HFFc6 (cell line): ENCODE measurements at regions not wholly inside any gene's neighbourhood (a gene's known extent, or its start where the extent isn't known, plus 50 kb on each side); places are given as distances from the start of the nearest gene placed in this dataset.

ENCODE experiments used
- DNase-seq: peaks from one replicate; pipeline ENCODE4 v3.0.0-alpha.2; 2018
- H3K27ac Mint-ChIP-seq: 2 replicates; pipeline ENCODE4 v1.8.0; 2020; ENCODE audit warnings: mild to moderate bottlenecking, mixed read lengths
- H3K27me3 Mint-ChIP-seq: 2 replicates; pipeline ENCODE4 v1.8.0; 2021; ENCODE audit warnings: mild to moderate bottlenecking, moderate library complexity, mixed read lengths; ENCODE audit not compliant: insufficient read depth
- H3K36me3 Mint-ChIP-seq: 2 replicates; pipeline ENCODE4 v1.8.0; 2021; ENCODE audit warnings: low read depth, mixed read lengths
- H3K4me1 Mint-ChIP-seq: 2 replicates; pipeline ENCODE4 v1.8.0; 2020; ENCODE audit warnings: low read depth, mixed read lengths
- H3K4me3 Mint-ChIP-seq: 2 replicates; pipeline ENCODE4 v1.8.0; 2020; ENCODE audit warnings: mild to moderate bottlenecking, moderate library complexity, mixed read lengths
- H3K9me3 Mint-ChIP-seq: 2 replicates; pipeline ENCODE4 v1.8.0; 2020; ENCODE audit warnings: mild to moderate bottlenecking, mixed read lengths
- CTCF ChIP-seq: fragments of 200-600 bp; sonication (generic); IDR thresholded peaks from 2 replicates; pipeline ENCODE4 v1.5.0; 2021; ENCODE audit warnings: antibody characterized with exemption, mild to moderate bottlenecking

GRCh38 chr4:165667969-165668368, 205.1 kb upstream of the TLL1 start:
- no peaks in the 10 kb centered on the region; the same call in 1 of the 2 replicates for H3K27me3 Mint-ChIP-seq
- no peak overlapping the region for H3K4me3 Mint-ChIP-seq
- no peak for DNase-seq
- H3K36me3 Mint-ChIP-seq: no peaks in the 10 kb centered on the region
- no peak for TF ChIP-seq CTCF
- 0 out of 2 replicates have a peak, but pooled peaks cover 6% of the 10 kb centered on the region for H3K9me3 Mint-ChIP-seq
- H3K4me1 Mint-ChIP-seq: no peaks in the 10 kb centered on the region
- no peak overlapping the region for H3K27ac Mint-ChIP-seq

GRCh38 chr4:165668694-165669093, 204.3 kb upstream of the TLL1 start:
- Mint-ChIP-seq H3K4me1 (no peaks in the 10 kb centered on the region), H3K27ac (no peak overlapping the region), H3K27me3 (no peaks in the 10 kb centered on the region), H3K9me3 (peaks cover 6% of the 10 kb centered on the region; the same call in 1 of the 2 replicates), H3K4me3 (no peak overlapping the region), H3K36me3 (no peaks in the 10 kb centered on the region)
- DNase-seq: no peak
- TF ChIP-seq CTCF: no peak

GRCh38 chr4:165677081-165677480, 196.0 kb upstream of the TLL1 start:
- peaks cover 7% of the 10 kb centered on the region; the same call in 1 of the 2 replicates for H3K9me3 Mint-ChIP-seq

GRCh38 chr4:165678236-165678935, 194.7 kb upstream of the TLL1 start:
- no peaks in the 10 kb centered on the region for H3K27me3 Mint-ChIP-seq
- no peak overlapping the region for H3K4me3 Mint-ChIP-seq
- H3K27ac Mint-ChIP-seq: no peak overlapping the region
- H3K36me3 Mint-ChIP-seq: no peaks in the 10 kb centered on the region
- H3K4me1 Mint-ChIP-seq: peaks cover 13% of the 10 kb centered on the region
- no peak for DNase-seq
- no peak for TF ChIP-seq CTCF
- peaks cover 7% of the 10 kb centered on the region; the same call in 1 of the 2 replicates for H3K9me3 Mint-ChIP-seq

More at GRCh38 chr4:165677081-165677480, 196.0 kb upstream of the TLL1 start:
- DNase-seq: no peak
- no peak for TF ChIP-seq CTCF
- Mint-ChIP-seq H3K27ac (no peak overlapping the region), H3K4me3 (no peak overlapping the region), H3K27me3 (no peaks in the 10 kb centered on the region), H3K4me1 (0 out of 2 replicates have a peak, but pooled peaks cover 5% of the 10 kb centered on the region), H3K36me3 (no peaks in the 10 kb centered on the region)

- H3K36me3 Mint-ChIP-seq: no peaks in the 10 kb centered on the region
- peaks cover 5% of the 10 kb centered on the region; the same call in 1 of the 2 replicates for H3K9me3 Mint-ChIP-seq
- no peak overlapping the region for H3K4me3 Mint-ChIP-seq
- H3K27me3 Mint-ChIP-seq: no peaks in the 10 kb centered on the region
- H3K4me1 Mint-ChIP-seq: peaks cover 19% of the 10 kb centered on the region
- no peak overlapping the region for H3K27ac Mint-ChIP-seq
- TF ChIP-seq CTCF: no peak
- DNase-seq: no peak
Observed at GRCh38 chr4:165678936-165679325, 194.1 kb upstream of the TLL1 start.
